ENCODE measurements at regions not wholly inside any gene's neighbourhood (a gene's known extent, or its start where the extent isn't known, plus 50 kb on each side); places are given as distances from the start of the nearest gene placed in this dataset.

DNA sequence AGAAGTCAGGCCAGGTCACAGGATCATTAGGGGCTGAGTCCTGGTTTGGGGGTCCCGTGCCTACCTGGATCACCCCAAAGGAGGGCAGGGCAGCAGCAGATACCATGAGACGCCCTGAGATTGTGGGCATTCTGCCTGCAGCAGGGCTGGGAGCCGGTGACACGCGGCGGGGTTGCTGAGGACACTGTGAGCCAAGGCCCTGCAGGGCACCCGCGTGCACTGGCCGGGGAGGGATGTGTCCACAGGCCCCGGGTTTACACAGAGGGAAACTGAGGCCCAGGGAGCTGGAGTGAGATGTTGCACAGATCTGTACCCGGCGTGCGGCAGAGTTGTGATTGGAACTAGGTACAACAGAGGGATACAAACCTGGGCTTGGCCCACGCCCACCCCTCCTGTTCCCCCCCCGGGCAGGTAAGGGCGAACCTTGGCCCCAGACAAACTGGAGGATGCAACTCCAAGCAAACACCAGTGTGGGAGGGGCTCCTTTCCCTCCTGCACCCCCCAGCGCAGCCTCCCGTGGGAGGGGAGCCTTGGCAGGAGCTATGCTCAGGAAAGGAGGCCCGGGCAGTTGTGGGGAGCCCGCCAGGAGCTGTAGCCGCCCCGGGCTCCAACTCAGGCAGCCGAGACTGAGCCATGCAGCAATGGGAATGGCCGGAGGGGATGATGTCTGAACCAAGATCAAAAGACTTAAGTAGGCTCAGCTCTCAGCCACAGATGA is 91.3 kb downstream of the ENGASE start:
- DNase-seq (no peak), ATAC-seq (ENCODE audit: insufficient read depth, low read depth) (no peak)
- H4K20me1 ChIP-seq (ENCODE audit: insufficient read depth, low read length): peaks cover 5% of the 10 kb centered on the region; the same call in 1 of the 2 replicates
- H3K4me2 ChIP-seq (ENCODE audit: insufficient read depth, low read length): no peak overlapping the region
- H3K9me3 ChIP-seq (ENCODE audit: insufficient read depth, low read length, severe bottlenecking): no peaks in the 10 kb centered on the region
- no peak overlapping the region for H3K27ac ChIP-seq (ENCODE audit: low read length)
- H3K9ac ChIP-seq (ENCODE audit: low read depth, low read length): no peak overlapping the region
- no peaks in the 10 kb centered on the region for H3K36me3 ChIP-seq (ENCODE audit: insufficient read depth, low read length)
- no peaks in the 10 kb centered on the region for H3K79me2 ChIP-seq (ENCODE audit: insufficient read depth, low read length)
- H3K4me3 ChIP-seq (ENCODE audit: low read depth in 1 of 2, low read length in 2 of 2): no peak overlapping the region
- H2AFZ ChIP-seq (ENCODE audit: low read depth, low read length): no peak overlapping the region
- H3K4me1 ChIP-seq (ENCODE audit: insufficient read depth, low read length): no peaks in the 10 kb centered on the region
- TF ChIP-seq EZH2 (IDR thresholded peaks at IDR 0.05; ENCODE audit: borderline replicate concordance, low read depth, low read length, severe bottlenecking): no peak
- TF ChIP-seq, protein P1, sequence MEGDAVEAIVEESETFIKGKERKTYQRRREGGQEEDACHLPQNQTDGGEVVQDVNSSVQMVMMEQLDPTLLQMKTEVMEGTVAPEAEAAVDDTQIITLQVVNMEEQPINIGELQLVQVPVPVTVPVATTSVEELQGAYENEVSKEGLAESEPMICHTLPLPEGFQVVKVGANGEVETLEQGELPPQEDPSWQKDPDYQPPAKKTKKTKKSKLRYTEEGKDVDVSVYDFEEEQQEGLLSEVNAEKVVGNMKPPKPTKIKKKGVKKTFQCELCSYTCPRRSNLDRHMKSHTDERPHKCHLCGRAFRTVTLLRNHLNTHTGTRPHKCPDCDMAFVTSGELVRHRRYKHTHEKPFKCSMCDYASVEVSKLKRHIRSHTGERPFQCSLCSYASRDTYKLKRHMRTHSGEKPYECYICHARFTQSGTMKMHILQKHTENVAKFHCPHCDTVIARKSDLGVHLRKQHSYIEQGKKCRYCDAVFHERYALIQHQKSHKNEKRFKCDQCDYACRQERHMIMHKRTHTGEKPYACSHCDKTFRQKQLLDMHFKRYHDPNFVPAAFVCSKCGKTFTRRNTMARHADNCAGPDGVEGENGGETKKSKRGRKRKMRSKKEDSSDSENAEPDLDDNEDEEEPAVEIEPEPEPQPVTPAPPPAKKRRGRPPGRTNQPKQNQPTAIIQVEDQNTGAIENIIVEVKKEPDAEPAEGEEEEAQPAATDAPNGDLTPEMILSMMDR (IDR thresholded peaks at IDR 0.05; ENCODE audit: borderline replicate concordance, extremely low read depth, low read length, poor library complexity, severe bottlenecking): no peak
- H3K27me3 ChIP-seq (ENCODE audit: insufficient read depth, low read length, poor library complexity): peaks cover 6% of the 10 kb centered on the region

DNA sequence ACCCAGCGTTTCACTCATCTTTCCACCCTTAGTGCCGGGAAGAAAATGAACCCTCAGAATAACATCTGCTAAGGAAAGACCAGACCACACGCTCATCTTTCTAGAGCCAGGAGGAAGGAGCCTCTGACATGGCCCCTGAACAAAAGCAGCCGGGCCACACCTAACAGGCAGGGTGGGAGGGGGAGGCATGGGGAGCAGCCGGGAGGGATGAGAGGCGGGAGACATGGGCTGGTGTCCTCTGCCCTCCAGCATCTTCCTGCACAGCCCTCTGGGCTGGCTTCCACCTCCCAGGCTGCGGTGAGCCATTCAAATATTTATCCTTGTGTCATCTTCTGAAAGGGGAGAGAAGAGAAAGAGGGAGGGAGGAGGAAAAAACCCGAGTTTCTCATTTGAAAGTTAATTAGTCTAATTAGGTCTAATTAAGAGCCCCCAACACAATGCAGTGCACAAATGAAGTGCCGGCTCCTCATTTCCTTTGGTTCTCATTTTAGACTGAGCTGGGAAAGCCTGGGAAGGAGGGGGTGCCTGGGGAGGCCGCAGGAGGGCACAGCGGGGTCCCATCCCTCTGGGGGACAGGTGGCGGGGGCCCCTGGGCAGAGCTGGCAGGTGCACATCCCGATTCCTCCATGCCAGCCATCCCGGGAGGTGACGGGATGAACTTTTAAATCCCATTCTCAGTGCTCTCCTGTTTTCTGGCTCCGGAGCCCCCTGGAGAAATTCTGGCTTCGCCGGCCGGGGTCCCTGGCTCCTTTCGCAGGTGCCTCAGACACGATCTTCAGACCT is 90.5 kb downstream of the ENGASE start:
- Histone ChIP-seq H3K9me3 (ENCODE audit: insufficient read depth, low read length, severe bottlenecking) (no peaks in the 10 kb centered on the region), H3K27ac (ENCODE audit: low read length) (no peak overlapping the region)
- ATAC-seq (ENCODE audit: insufficient read depth, low read depth): no peak

GRCh38 chr17:79164408-79164807 is 89.8 kb downstream of the ENGASE start:
- no peak overlapping the region for H3K4me3 ChIP-seq (ENCODE audit: low read depth in 1 of 2, low read length in 2 of 2)
- no peak for TF ChIP-seq EZH2 (IDR thresholded peaks at IDR 0.05; ENCODE audit: borderline replicate concordance, low read depth, low read length, severe bottlenecking)
- TF ChIP-seq, protein P1 (IDR thresholded peaks at IDR 0.05; ENCODE audit: borderline replicate concordance, extremely low read depth, low read length, poor library complexity, severe bottlenecking): no peak
- no peaks in the 10 kb centered on the region for H3K36me3 ChIP-seq (ENCODE audit: insufficient read depth, low read length)
- H3K27me3 ChIP-seq (ENCODE audit: insufficient read depth, low read length, poor library complexity): peaks cover 4% of the 10 kb centered on the region
- DNase-seq (no peak), ATAC-seq (ENCODE audit: insufficient read depth, low read depth) (no peak)
- H3K4me2 ChIP-seq (ENCODE audit: insufficient read depth, low read length): no peak overlapping the region
- H2AFZ ChIP-seq (ENCODE audit: low read depth, low read length): no peak overlapping the region
- H3K27ac ChIP-seq (ENCODE audit: low read length): no peak overlapping the region
- peaks cover 5% of the 10 kb centered on the region; the same call in 1 of the 2 replicates for H4K20me1 ChIP-seq (ENCODE audit: insufficient read depth, low read length)
- no peak overlapping the region for H3K9ac ChIP-seq (ENCODE audit: low read depth, low read length)
- H3K9me3 ChIP-seq (ENCODE audit: insufficient read depth, low read length, severe bottlenecking): no peaks in the 10 kb centered on the region
- no peaks in the 10 kb centered on the region for H3K4me1 ChIP-seq (ENCODE audit: insufficient read depth, low read length)
- no peaks in the 10 kb centered on the region for H3K79me2 ChIP-seq (ENCODE audit: insufficient read depth, low read length)

More for the DNA sequence above, 90.5 kb downstream of the ENGASE start:
- Histone ChIP-seq H3K4me3 (ENCODE audit: low read depth in 1 of 2, low read length in 2 of 2) (no peak overlapping the region), H3K4me2 (ENCODE audit: insufficient read depth, low read length) (no peak overlapping the region), H3K79me2 (ENCODE audit: insufficient read depth, low read length) (no peaks in the 10 kb centered on the region), H3K9ac (ENCODE audit: low read depth, low read length) (no peak overlapping the region), H2AFZ (ENCODE audit: low read depth, low read length) (no peak overlapping the region), H3K36me3 (ENCODE audit: insufficient read depth, low read length) (no peaks in the 10 kb centered on the region), H4K20me1 (ENCODE audit: insufficient read depth, low read length) (peaks cover 5% of the 10 kb centered on the region; the same call in 1 of the 2 replicates), H3K27me3 (ENCODE audit: insufficient read depth, low read length, poor library complexity) (peaks cover 5% of the 10 kb centered on the region), H3K4me1 (ENCODE audit: insufficient read depth, low read length) (no peaks in the 10 kb centered on the region)
- DNase-seq: no peak
- no peak for TF ChIP-seq EZH2 (IDR thresholded peaks at IDR 0.05; ENCODE audit: borderline replicate concordance, low read depth, low read length, severe bottlenecking)
- TF ChIP-seq, protein P1 (IDR thresholded peaks at IDR 0.05; ENCODE audit: borderline replicate concordance, extremely low read depth, low read length, poor library complexity, severe bottlenecking): no peak

All from DND-41 (cell line).